DND-41 (cell line): ENCODE measurements at regions not wholly inside any gene's neighbourhood (a gene's known extent, or its start where the extent isn't known, plus 50 kb on each side); places are given as distances from the start of the nearest gene placed in this dataset.

Experiments
- ATAC-seq: fragments of 200-7000 bp; cut with Tn5 transposase; 3 replicates; pipeline ENCODE4 v1.9.1; 2021; ENCODE audit warnings: low read depth; ENCODE audit not compliant: insufficient read depth
- DNase-seq: peaks from one replicate; pipeline ENCODE4 v3.0.0-alpha.2; 2020
- H2AFZ ChIP-seq: 2 replicates; pipeline ENCODE4 v1.6.0; 2012; ENCODE audit warnings: low read depth, low read length
- H3K27ac ChIP-seq: 2 replicates; pipeline ENCODE4 v1.5.1; 2012; ENCODE audit warnings: low read length, inconsistent platforms
- H3K27me3 ChIP-seq: fragments of 200-600 bp; sonication (generic); 2 replicates; pipeline ENCODE4 v1.6.0; 2012; ENCODE audit warnings: low read length, mild to moderate bottlenecking, inconsistent platforms; ENCODE audit not compliant: insufficient read depth, poor library complexity
- H3K36me3 ChIP-seq: 2 replicates; pipeline ENCODE4 v1.5.1; 2012; ENCODE audit warnings: low read length, inconsistent platforms; ENCODE audit not compliant: insufficient read depth
- H3K4me1 ChIP-seq: 2 replicates; pipeline ENCODE4 v1.5.1; 2012; ENCODE audit warnings: mild to moderate bottlenecking, low read length; ENCODE audit not compliant: insufficient read depth
- H3K4me2 ChIP-seq: 2 replicates; pipeline ENCODE4 v1.6.0; 2012; ENCODE audit warnings: mild to moderate bottlenecking, moderate library complexity, low read length, inconsistent platforms; ENCODE audit not compliant: insufficient read depth
- H3K4me3 ChIP-seq, 2 experiments: fragments of 200-600 bp in 1 of 2; shearing (Covaris generic) in 1 of 2; 2 replicates each; pipeline ENCODE4 v1.5.1; 2012 to 2016; ENCODE audit warnings: inconsistent platforms in 2 of 2, low read length in 2 of 2, mild to moderate bottlenecking in 2 of 2, low read depth in 1 of 2, moderate library complexity in 1 of 2
- H3K79me2 ChIP-seq: 2 replicates; pipeline ENCODE4 v1.6.0; 2012; ENCODE audit warnings: low read length, inconsistent platforms; ENCODE audit not compliant: insufficient read depth
- H3K9ac ChIP-seq: 2 replicates; pipeline ENCODE4 v1.6.0; 2012; ENCODE audit warnings: low read depth, mild to moderate bottlenecking, inconsistent platforms, low read length, moderate library complexity
- H3K9me3 ChIP-seq: 2 replicates; pipeline ENCODE4 v1.5.1; 2012; ENCODE audit warnings: low read length, moderate library complexity, mild to moderate bottlenecking, inconsistent platforms; ENCODE audit not compliant: insufficient read depth, severe bottlenecking
- H4K20me1 ChIP-seq: 2 replicates; pipeline ENCODE4 v1.6.0; 2012; ENCODE audit warnings: low read length; ENCODE audit not compliant: insufficient read depth
- EZH2 ChIP-seq: IDR thresholded peaks from 3 replicates; pipeline ENCODE4 v1.6.1; 2012; ENCODE audit warnings: borderline replicate concordance, low read depth, mild to moderate bottlenecking, moderate library complexity, low read length, inconsistent platforms; ENCODE audit not compliant: severe bottlenecking
- TF ChIP-seq, protein P1 (sequence below): IDR thresholded peaks from 2 replicates; pipeline ENCODE4 v1.5.1; 2012; ENCODE audit warnings: borderline replicate concordance, low read length, moderate library complexity, mild to moderate bottlenecking; ENCODE audit not compliant: poor library complexity, severe bottlenecking; ENCODE audit errors: extremely low read depth

DNA sequence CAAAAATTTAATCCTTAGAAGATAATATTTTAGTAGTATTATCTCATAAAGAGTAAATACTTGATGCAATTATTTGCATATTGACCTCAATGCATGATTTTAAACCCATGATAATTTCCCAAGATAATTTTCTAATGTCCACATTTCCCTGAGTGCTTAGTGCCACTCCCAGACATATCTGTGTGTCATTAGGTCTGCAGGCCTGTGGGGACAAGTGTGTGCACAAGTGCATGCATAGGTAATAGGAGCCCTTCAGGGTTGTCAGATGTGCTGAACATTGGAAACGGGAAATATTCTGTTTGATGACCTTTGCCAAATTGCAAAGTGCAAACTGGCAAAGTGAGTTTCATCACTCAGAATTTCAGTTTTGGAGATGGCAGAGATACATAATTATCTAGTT is 369.9 kb downstream of the KLF5 start:
- H3K4me3 ChIP-seq: no peak overlapping the region
- TF ChIP-seq EZH2: no peak
- TF ChIP-seq, protein P1, sequence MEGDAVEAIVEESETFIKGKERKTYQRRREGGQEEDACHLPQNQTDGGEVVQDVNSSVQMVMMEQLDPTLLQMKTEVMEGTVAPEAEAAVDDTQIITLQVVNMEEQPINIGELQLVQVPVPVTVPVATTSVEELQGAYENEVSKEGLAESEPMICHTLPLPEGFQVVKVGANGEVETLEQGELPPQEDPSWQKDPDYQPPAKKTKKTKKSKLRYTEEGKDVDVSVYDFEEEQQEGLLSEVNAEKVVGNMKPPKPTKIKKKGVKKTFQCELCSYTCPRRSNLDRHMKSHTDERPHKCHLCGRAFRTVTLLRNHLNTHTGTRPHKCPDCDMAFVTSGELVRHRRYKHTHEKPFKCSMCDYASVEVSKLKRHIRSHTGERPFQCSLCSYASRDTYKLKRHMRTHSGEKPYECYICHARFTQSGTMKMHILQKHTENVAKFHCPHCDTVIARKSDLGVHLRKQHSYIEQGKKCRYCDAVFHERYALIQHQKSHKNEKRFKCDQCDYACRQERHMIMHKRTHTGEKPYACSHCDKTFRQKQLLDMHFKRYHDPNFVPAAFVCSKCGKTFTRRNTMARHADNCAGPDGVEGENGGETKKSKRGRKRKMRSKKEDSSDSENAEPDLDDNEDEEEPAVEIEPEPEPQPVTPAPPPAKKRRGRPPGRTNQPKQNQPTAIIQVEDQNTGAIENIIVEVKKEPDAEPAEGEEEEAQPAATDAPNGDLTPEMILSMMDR: no peak
- no peaks in the 10 kb centered on the region for H3K9me3 ChIP-seq
- no peaks in the 10 kb centered on the region for H3K36me3 ChIP-seq
- ATAC-seq (no peak), DNase-seq (no peak)
- no peaks in the 10 kb centered on the region for H3K4me1 ChIP-seq
- no peaks in the 10 kb centered on the region for H3K27me3 ChIP-seq
- no peak overlapping the region for H2AFZ ChIP-seq
- no peaks in the 10 kb centered on the region for H3K79me2 ChIP-seq
- H4K20me1 ChIP-seq: no peaks in the 10 kb centered on the region
- H3K4me2 ChIP-seq: no peak overlapping the region
- H3K9ac ChIP-seq: no peak overlapping the region
- H3K27ac ChIP-seq: no peak overlapping the region

DNA sequence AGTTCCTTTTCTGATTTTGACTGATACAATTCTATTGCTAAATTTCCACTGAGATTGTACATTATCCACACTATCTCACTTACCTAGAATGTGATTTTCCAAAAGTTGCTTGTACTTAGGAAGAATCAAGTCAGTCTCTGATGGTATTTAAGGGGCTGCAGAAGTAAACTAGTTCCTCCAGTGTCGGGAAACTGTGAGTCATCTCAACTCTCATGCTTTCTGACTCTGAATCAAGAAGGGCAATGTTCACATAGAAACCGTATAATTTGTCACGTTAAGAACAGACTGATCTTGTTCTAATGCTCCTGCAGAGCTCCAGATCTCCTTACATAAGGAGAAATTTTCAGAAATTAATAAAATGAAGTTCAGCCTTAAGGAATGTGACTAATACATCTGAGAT is 369.3 kb downstream of the KLF5 start:
- Histone ChIP-seq H3K4me3 (no peak overlapping the region), H3K27ac (no peak overlapping the region), H4K20me1 (no peaks in the 10 kb centered on the region), H3K79me2 (no peaks in the 10 kb centered on the region), H3K27me3 (no peaks in the 10 kb centered on the region), H3K9ac (no peak overlapping the region), H3K36me3 (no peaks in the 10 kb centered on the region), H2AFZ (no peak overlapping the region), H3K4me1 (no peaks in the 10 kb centered on the region), H3K9me3 (no peaks in the 10 kb centered on the region), H3K4me2 (no peak overlapping the region)
- no peak for DNase-seq
- no peak for ATAC-seq
- TF ChIP-seq EZH2: no peak
- TF ChIP-seq, protein P1: no peak

DNA sequence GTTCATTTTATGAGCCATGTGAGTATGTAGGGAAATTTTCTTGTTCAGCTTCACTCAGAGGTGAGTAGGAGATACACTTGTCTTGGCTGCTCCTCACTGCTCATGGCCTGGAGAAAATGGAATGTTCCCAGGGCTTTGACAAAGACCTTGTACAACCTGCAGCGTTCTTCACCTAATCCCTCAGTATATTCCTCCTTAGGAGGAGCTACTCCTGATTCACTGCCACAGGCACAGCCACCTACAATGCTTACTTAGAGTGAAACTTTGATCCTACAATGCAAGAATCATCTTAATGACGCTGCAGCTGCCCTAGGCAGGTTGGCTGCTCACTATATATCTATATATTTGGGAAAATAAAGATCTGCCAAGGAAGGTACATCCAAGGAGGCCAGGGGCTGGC is 364.2 kb downstream of the KLF5 start:
- TF ChIP-seq EZH2: no peak
- TF ChIP-seq, protein P1: no peak
- no peak overlapping the region for H3K9ac ChIP-seq
- H3K4me2 ChIP-seq: no peak overlapping the region
- no peak for DNase-seq
- H4K20me1 ChIP-seq: no peaks in the 10 kb centered on the region
- no peaks in the 10 kb centered on the region for H3K4me1 ChIP-seq
- H3K27ac ChIP-seq: no peak overlapping the region
- no peaks in the 10 kb centered on the region for H3K36me3 ChIP-seq
- no peak overlapping the region for H2AFZ ChIP-seq
- ATAC-seq: no peak
- H3K27me3 ChIP-seq: no peaks in the 10 kb centered on the region
- H3K4me3 ChIP-seq: no peak overlapping the region
- no peaks in the 10 kb centered on the region for H3K9me3 ChIP-seq
- H3K79me2 ChIP-seq: no peaks in the 10 kb centered on the region
